Right atrium auricular region (tissue), 2 donors: ENCODE measurements at regions not wholly inside any gene's neighbourhood (a gene's known extent, or its start where the extent isn't known, plus 50 kb on each side); places are given as distances from the start of the nearest gene placed in this dataset.

Experiments
- DNase-seq: peaks from one replicate; pipeline ENCODE4 v3.0.0-alpha.2; 2019; ENCODE audit warnings: low spot score
- H3K27ac ChIP-seq, 2 donors: fragments of 200-600 bp; sonication (generic); 1 replicate in 1 of 2; 2 replicates in 1 of 2; pipeline ENCODE4 v1.5.1; 2016 to 2019
- H3K27me3 ChIP-seq, 2 donors: fragments of 200-600 bp; sonication (generic); one replicate each; pipeline versions ENCODE4 v1.5.1 to v1.6.0; 2017 to 2019
- H3K36me3 ChIP-seq: fragments of 200-600 bp; sonication (generic); one replicate; pipeline ENCODE4 v1.5.1; 2016
- H3K4me1 ChIP-seq, 2 donors: fragments of 200-600 bp; sonication (generic); one replicate each; pipeline versions ENCODE4 v1.5.1 to v1.6.0; 2017 to 2019
- H3K4me3 ChIP-seq, 2 donors: fragments of 200-600 bp; sonication (generic); 1 replicate in 1 of 2; 2 replicates in 1 of 2; pipeline ENCODE4 v1.5.1; 2017 to 2019; ENCODE audit warnings: mild to moderate bottlenecking in 1 of 2, moderate library complexity in 1 of 2
- H3K9me3 ChIP-seq, 2 donors: fragments of 200-600 bp; sonication (generic); one replicate each; pipeline ENCODE4 v1.5.1; 2019
- CTCF ChIP-seq, 2 donors: fragments of 200-600 bp; sonication (generic); IDR thresholded peaks; one replicate each; pipeline ENCODE4 v1.5.1; 2019; ENCODE audit warnings: antibody characterized with exemption in 2 of 2

- H3K36me3 ChIP-seq, result no peaks in the 10 kb centered on the region
- H3K4me3 ChIP-seq, result no peak overlapping the region
- peaks cover 0 to 2% of the 10 kb centered on the region in 2 donors for H3K4me1 ChIP-seq
- no peak for TF ChIP-seq CTCF (IDR thresholded peaks at IDR 0.05)
- DNase-seq, result no peak
- no peak overlapping the region for H3K27ac ChIP-seq
- H3K27me3 ChIP-seq, result no peaks in the 10 kb centered on the region
- no peaks in the 10 kb centered on the region for H3K9me3 ChIP-seq
Measured at GRCh38 chr2:19759880-19760279, 141.9 kb downstream of the TTC32 start.

GRCh38 chr2:19758658-19759057 lies 143.1 kb downstream of the TTC32 start:
- DNase-seq, result no peak
- Histone ChIP-seq H3K27me3 (no peaks in the 10 kb centered on the region), H3K9me3 (no peaks in the 10 kb centered on the region), H3K4me1 (peaks cover 0 to 11% of the 10 kb centered on the region in 2 donors), H3K4me3 (no peak overlapping the region), H3K36me3 (no peaks in the 10 kb centered on the region), H3K27ac (no peak overlapping the region)
- TF ChIP-seq CTCF (IDR thresholded peaks at IDR 0.05), result no peak

- Histone ChIP-seq H3K4me1 (peaks cover 0 to 14% of the 10 kb centered on the region in 2 donors), H3K9me3 (no peaks in the 10 kb centered on the region), H3K27ac (no peak overlapping the region), H3K36me3 (no peaks in the 10 kb centered on the region), H3K27me3 (no peaks in the 10 kb centered on the region), H3K4me3 (no peak overlapping the region)
- TF ChIP-seq CTCF (IDR thresholded peaks at IDR 0.05), result no peak
- DNase-seq, result no peak
Measured at GRCh38 chr2:19757586-19757985, 144.2 kb downstream of the TTC32 start.

GRCh38 chr2:19754907-19755306 lies 146.9 kb downstream of the TTC32 start:
- TF ChIP-seq CTCF (IDR thresholded peaks at IDR 0.05), result no peak
- no peaks in the 10 kb centered on the region for H3K27me3 ChIP-seq
- no peaks in the 10 kb centered on the region for H3K36me3 ChIP-seq
- peaks cover 0 to 27% of the 10 kb centered on the region in 2 donors for H3K4me1 ChIP-seq
- no peak for DNase-seq
- no peak overlapping the region for H3K27ac ChIP-seq
- H3K4me3 ChIP-seq, result no peak overlapping the region
- H3K9me3 ChIP-seq, result no peaks in the 10 kb centered on the region

- Histone ChIP-seq H3K27me3 (no peaks in the 10 kb centered on the region), H3K4me3 (no peak overlapping the region), H3K36me3 (no peaks in the 10 kb centered on the region), H3K4me1 (peaks cover 0 to 27% of the 10 kb centered on the region in 2 donors), H3K27ac (no peak overlapping the region), H3K9me3 (no peaks in the 10 kb centered on the region)
- DNase-seq, result no peak
- TF ChIP-seq CTCF (IDR thresholded peaks at IDR 0.05), result no peak
Measured at GRCh38 chr2:19753818-19754217, 148.0 kb downstream of the TTC32 start.

GRCh38 chr2:19753314-19753713 lies 148.5 kb downstream of the TTC32 start:
- TF ChIP-seq CTCF (IDR thresholded peaks at IDR 0.05), result no peak
- Histone ChIP-seq H3K27me3 (no peaks in the 10 kb centered on the region), H3K4me3 (no peak overlapping the region), H3K9me3 (no peaks in the 10 kb centered on the region), H3K36me3 (no peaks in the 10 kb centered on the region), H3K4me1 (peaks cover 0 to 27% of the 10 kb centered on the region in 2 donors), H3K27ac (no peak overlapping the region)
- no peak for DNase-seq
